Fibroblast of skin of scalp (primary cell): ENCODE measurements at regions not wholly inside any gene's neighbourhood (a gene's known extent, or its start where the extent isn't known, plus 50 kb on each side); places are given as distances from the start of the nearest gene placed in this dataset.
"Not testable (repeated sequence)": the region's sequence is repeated elsewhere in the genome, so short reads cannot be mapped to it uniquely, and the experiment has no call there.

ENCODE experiments used
- DNase-seq: peaks from one replicate; pipeline ENCODE4 v3.0.0-alpha.2; 2013

DNA sequence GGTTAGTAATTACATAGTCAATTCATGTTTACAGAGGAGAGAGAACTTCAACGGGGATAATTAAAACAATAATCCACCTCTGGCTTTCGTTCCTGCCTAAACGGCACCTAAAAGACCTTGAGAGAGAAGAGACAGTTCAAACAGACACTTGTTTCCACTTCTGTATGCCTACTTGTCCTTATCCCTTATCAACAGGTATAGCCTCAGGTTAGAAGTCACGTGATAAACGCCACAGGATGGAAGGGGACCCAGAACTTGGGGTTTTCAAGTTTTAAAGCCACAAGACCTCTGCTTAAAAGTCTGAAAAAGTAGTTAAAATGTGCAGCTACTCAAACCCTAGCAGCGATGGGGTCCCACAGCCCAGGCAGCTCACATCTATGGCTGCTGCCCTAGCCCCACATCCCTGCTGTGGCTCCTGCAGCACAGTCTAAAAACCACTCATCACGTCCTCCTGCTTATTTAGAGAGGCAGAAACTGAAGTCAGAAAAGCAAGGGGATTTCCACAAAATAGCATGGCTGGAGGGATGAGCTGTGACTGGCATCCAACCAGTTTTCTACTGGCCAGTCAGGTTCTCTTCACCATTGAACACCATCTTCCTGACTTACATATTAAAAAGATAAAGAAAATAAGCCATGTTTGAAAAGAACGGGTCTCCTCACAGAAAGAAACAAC is 51.2 kb upstream of the SEC16B start:
- no peak for DNase-seq

DNA sequence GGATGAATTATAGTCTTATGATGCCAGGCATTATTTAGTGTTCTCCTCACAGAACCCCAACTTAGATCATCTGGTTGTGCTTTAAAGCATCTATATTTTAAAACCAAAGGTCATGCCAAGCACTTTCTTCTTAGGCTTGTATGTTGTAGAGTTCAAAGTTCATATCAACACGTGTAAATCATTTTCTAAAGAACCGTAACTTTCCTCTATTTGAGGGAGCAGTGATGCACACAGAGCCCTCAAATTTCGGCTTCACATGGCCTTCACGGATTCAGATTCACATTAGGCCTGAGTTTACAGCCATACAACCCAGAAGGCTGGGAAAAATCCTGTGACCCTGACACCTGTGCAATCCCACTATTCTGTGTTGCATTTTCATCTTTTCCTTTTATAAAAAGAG is 52.1 kb upstream of the SEC16B start:
- DNase-seq: no peak

- DNase-seq: no peak
These were observed 53.3 kb upstream of the SEC16B start for GRCh38 chr1:178023181-178023618.

DNA sequence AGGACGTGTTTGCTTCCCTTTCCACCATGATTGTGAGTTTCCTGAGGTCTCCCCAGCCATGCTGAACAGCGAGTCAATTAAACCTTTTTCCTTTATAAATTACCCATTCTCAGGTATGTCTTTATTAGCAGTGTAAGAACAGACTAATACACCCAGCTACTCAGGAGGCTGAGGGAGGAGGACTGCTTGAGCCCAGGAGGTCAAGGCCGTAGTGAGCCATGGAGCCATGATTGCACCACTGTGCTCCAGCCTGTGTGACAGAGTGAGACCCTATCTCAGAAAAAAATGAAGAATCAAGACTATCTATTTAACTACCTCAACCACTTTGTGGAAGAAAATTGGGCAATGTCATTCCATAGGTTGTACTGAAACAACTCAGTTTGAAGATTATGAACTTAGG is 54.6 kb upstream of the SEC16B start:
- DNase-seq: no peak

DNA sequence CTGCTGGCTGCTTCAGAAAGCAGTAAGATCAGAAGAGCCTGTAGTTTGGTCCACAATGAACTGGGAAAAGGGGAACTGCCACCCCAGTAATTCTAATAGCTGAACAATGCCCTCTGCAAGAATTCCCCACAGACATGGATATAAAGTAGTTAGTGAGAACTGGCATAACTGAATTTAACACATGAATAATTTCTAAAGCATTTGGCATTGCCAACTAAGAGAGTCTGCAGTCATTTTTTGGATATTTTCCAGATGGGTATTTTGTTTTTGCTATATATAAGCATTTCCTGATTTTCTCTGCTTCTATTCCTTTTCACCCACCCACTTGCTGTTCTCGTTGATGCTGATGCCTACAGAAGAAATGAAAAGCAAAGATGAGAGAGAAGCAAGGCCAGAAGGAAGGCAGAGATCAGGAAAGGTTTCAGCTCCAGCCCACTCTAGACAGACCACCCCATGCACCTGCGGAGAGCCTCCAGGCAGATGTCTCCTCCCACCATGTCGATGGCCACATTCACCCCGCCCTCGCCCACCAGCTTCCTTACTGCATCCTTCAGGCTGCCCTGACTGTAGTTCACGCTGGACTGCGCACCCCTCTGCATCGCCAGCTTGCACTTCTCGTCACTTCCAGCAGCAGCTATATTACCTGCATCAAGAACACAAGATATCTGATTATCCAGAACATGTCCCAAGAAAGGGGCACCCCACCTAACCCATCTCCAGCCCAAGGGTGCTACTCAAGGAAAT is 55.9 kb upstream of the SEC16B start:
- DNase-seq: no peak

- no peak for DNase-seq
These were observed 59.1 kb upstream of the SEC16B start for GRCh38 chr1:178028841-178029481.

DNA sequence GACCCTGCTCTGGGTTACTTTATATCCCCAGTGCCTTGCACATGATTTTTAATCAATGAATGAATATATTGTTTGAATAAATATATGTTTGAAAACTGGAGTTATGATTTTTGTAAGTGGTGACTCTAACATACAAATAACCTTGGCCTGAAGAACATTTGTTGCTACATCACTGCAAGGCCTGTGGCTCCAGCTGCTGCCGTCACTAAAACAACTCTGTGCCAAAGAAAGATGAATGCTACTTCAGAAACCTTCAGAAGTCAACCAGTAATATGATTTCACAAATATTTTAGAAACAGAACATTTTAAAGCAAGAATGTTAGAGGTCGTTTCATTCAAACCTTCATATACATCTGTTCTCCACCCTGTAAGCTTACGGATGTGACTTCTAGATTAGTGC is 60.6 kb upstream of the SEC16B start:
- DNase-seq: no peak

- DNase-seq: peak; percentile 92
These were observed 62.0 kb upstream of the RASAL2 start for GRCh38 chr1:178031856-178032320.

GRCh38 chr1:178033019-178033418 is 60.9 kb upstream of the RASAL2 start:
- no peak for DNase-seq

- DNase-seq: no peak
These were observed 59.2 kb upstream of the RASAL2 start for GRCh38 chr1:178034676-178035075.

DNA sequence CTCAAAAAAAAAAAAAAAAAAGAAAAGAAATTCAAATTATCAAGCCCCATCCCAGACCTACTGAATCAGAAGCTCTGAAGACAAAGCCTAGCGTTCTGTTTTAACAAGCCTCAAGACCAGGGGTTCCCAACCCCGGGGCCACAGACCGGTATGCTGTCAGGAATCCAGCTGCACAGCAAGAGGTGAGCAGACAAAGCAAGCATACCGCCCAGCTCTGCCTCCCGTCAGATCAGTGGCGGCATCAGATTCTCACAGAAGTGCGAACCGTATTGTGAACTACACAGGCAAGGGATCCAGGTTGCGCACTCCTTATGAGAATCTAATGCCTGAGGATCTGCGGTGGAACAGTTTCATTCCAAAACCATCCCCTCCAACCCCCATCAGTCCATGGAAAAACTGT is 57.8 kb upstream of the RASAL2 start:
- no peak for DNase-seq

GRCh38 chr1:178037510-178038253 is 56.2 kb upstream of the RASAL2 start:
- peak; percentile 80 for DNase-seq

DNA sequence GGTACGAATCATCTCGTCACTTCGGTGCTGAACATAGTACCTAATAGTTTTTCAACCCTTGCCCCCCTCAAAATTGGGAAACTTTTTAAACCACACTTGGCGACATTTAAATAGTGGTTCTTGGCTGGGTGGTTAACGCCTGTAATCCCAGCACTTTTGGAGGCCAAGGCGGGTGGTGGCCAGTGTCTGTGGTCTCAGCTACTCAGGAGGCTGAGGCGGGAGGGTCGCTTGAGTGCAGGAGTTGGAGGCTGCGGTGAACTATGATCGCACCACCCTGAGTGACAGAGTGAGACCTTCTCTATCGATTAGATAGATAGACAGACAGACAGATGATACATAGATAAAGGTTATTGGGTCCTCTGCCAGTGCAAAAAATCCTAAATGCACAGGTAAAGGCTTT is 55.5 kb upstream of the RASAL2 start:
- no peak for DNase-seq

- DNase-seq: no peak
These were observed 54.0 kb upstream of the RASAL2 start for GRCh38 chr1:178039891-178040290.

DNA sequence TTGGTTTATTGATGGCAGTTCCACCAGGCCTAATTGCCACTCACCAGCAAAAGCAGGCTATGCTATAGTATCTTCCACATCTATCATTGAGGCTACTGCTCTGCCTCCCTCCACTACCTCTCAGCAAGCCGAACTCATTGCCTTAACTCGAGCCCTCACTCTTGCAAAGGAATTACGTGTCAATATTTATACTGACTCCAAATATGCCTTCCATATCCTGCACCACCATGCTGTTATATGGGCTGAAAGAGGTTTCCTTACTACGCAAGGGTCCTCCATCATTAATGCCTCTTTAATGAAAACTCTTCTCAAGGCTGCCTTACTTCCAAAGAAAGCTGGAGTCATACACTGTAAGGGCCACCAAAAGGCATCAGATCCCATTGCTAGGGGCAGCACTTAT is 50.0 kb upstream of the RASAL2 start:
- DNase-seq: not testable (repeated sequence)
